ENCODE measurements at regions not wholly inside any gene's neighbourhood (a gene's known extent, or its start where the extent isn't known, plus 50 kb on each side); places are given as distances from the start of the nearest gene placed in this dataset.

DNA sequence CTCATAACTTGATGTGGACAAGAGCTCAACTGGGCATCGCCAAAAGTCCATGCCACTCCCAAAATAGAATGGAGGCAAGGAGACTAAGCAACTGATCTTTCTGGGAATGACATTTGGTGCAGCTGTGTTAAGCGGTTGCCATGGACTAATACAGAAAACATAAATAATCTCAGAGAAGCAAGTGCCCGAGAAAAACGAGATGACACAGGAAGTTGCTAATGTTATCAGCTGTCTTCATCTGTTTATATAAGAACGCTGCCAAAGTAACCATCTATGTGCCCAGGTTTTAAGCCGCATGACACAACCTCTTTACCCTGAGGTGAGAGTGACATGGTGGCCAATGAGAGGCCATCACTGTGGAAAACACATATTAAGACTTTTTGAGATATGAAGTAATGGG is 54.9 kb upstream of the SACS start:
- no peaks in the 10 kb centered on the region for H3K36me3 ChIP-seq (ENCODE audit: insufficient read depth, insufficient read length, low read length)
- no peak for DNase-seq (ENCODE audit: low read depth, low spot score)
- no peak for TF ChIP-seq SUZ12 (IDR thresholded peaks at IDR 0.05; ENCODE audit: extremely low read depth, insufficient read depth, insufficient read length)
- TF ChIP-seq ZNF274 (IDR thresholded peaks at IDR 0.05; ENCODE audit: low read depth, low read length), result no peak
- TF ChIP-seq YY1 (IDR thresholded peaks at IDR 0.05; ENCODE audit: insufficient read depth, insufficient read length), result no peak
- no peaks in the 10 kb centered on the region for H3K4me1 ChIP-seq (ENCODE audit: insufficient read depth, insufficient read length)
- H3K9ac ChIP-seq (ENCODE audit: insufficient read length, low read depth), result no peak overlapping the region
- H3K9me3 ChIP-seq (ENCODE audit: insufficient read depth, low read length), result no peaks in the 10 kb centered on the region
- H3K4me3 ChIP-seq (ENCODE audit: insufficient read length, low read depth), result no peak overlapping the region
- no peaks in the 10 kb centered on the region for H3K27me3 ChIP-seq (ENCODE audit: insufficient read depth, insufficient read length)

DNA sequence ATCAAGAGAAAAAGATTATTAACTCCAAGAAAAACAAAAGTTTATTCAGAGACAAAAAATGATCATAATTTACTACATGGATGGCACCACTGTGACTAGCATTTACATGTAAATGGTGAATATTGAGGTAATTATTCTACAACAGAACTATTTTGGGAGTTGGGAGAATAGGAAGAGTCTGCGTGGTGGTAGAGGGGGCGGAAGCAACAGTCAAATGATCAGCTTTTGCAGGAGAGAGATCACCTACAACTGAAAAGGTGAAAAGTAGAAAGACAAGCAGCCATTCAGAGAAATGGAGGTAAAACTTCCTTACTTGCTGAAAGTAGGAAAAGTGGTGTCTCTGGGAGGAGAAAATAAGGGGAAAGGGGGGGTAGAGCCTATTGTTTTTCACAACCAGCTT is 62.8 kb upstream of the SACS start:
- H3K9me3 ChIP-seq (ENCODE audit: insufficient read depth, low read length), result no peaks in the 10 kb centered on the region
- H3K9ac ChIP-seq (ENCODE audit: insufficient read length, low read depth), result no peak overlapping the region
- DNase-seq (ENCODE audit: low read depth, low spot score), result no peak
- H3K36me3 ChIP-seq (ENCODE audit: insufficient read depth, insufficient read length, low read length), result no peaks in the 10 kb centered on the region
- no peak overlapping the region for H3K4me3 ChIP-seq (ENCODE audit: insufficient read length, low read depth)
- no peaks in the 10 kb centered on the region for H3K27me3 ChIP-seq (ENCODE audit: insufficient read depth, insufficient read length)
- no peaks in the 10 kb centered on the region for H3K4me1 ChIP-seq (ENCODE audit: insufficient read depth, insufficient read length)
- TF ChIP-seq SUZ12 (IDR thresholded peaks at IDR 0.05; ENCODE audit: extremely low read depth, insufficient read depth, insufficient read length) (no peak), ZNF274 (IDR thresholded peaks at IDR 0.05; ENCODE audit: low read depth, low read length) (no peak), YY1 (IDR thresholded peaks at IDR 0.05; ENCODE audit: insufficient read depth, insufficient read length) (no peak)

DNA sequence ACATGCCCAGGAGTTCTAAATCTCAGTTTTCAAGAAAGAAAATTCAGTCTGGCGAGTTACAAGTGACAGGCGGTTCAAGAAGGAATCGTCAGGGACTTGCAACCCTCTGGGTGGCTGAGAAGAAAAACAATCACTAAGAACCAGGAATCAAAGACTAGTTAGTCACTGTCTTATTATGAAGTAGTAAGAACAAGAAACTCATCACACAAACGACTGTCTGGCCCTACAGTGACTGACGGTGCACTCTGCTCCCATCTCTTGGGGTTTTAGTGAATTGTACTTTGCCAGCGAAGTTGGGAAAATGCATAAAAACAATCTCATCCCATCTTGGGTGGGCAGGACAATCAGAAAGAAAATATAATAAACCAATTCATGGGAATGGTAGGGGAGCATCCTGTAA is 63.7 kb upstream of the SACS start:
- Histone ChIP-seq H3K9ac (ENCODE audit: insufficient read length, low read depth) (no peak overlapping the region), H3K4me1 (ENCODE audit: insufficient read depth, insufficient read length) (no peaks in the 10 kb centered on the region), H3K27me3 (ENCODE audit: insufficient read depth, insufficient read length) (no peaks in the 10 kb centered on the region), H3K4me3 (ENCODE audit: insufficient read length, low read depth) (no peak overlapping the region), H3K9me3 (ENCODE audit: insufficient read depth, low read length) (no peaks in the 10 kb centered on the region), H3K36me3 (ENCODE audit: insufficient read depth, insufficient read length, low read length) (no peaks in the 10 kb centered on the region)
- TF ChIP-seq SUZ12 (IDR thresholded peaks at IDR 0.05; ENCODE audit: extremely low read depth, insufficient read depth, insufficient read length) (no peak), YY1 (IDR thresholded peaks at IDR 0.05; ENCODE audit: insufficient read depth, insufficient read length) (no peak), ZNF274 (IDR thresholded peaks at IDR 0.05; ENCODE audit: low read depth, low read length) (no peak)
- DNase-seq (ENCODE audit: low read depth, low spot score), result no peak

DNA sequence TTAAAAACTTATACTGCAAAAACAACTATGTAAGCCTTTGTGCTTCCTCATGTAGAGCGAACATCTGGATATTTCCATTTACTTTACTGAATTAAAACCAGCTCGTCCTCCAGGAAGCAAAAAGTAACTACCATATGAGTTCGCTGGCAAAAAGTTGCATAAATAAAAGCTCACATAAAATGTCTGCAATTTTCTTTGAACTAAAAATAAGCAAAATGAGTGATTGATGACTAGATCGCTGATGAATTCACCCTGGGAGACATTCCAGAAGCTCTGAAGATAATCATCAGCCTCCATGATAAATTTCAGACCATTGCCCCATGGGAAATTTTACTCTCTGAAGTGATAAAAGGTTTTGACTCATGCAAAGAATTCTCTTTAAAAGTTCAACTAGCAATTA is 67.3 kb upstream of the SACS start:
- Histone ChIP-seq H3K4me3 (ENCODE audit: insufficient read length, low read depth) (no peak overlapping the region), H3K9ac (ENCODE audit: insufficient read length, low read depth) (no peak overlapping the region), H3K9me3 (ENCODE audit: insufficient read depth, low read length) (no peaks in the 10 kb centered on the region), H3K4me1 (ENCODE audit: insufficient read depth, insufficient read length) (no peaks in the 10 kb centered on the region), H3K36me3 (ENCODE audit: insufficient read depth, insufficient read length, low read length) (no peaks in the 10 kb centered on the region), H3K27me3 (ENCODE audit: insufficient read depth, insufficient read length) (no peaks in the 10 kb centered on the region)
- no peak for DNase-seq (ENCODE audit: low read depth, low spot score)
- no peak for TF ChIP-seq YY1 (IDR thresholded peaks at IDR 0.05; ENCODE audit: insufficient read depth, insufficient read length)
- no peak for TF ChIP-seq ZNF274 (IDR thresholded peaks at IDR 0.05; ENCODE audit: low read depth, low read length)
- TF ChIP-seq SUZ12 (IDR thresholded peaks at IDR 0.05; ENCODE audit: extremely low read depth, insufficient read depth, insufficient read length), result no peak

DNA sequence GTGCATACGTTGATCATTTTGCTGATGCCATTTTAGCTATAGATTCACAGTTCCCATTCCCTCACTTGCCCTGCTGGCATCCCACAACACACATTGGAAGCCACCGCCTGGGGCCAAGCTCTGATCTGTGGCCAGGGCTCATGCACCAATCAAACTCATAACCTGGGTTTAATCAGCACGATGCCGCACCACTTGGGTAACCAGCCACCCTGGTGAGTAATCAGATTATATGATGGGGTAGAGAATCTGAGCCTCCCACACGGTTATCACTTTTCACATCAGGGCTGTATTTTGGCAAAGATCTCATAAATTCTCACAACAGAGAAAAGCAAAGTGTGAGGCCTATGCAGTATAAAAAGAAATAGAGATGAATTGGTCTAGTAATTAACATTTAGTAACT is 66.0 kb upstream of the TNFRSF19 start:
- DNase-seq (ENCODE audit: low read depth, low spot score), result no peak
- H3K4me3 ChIP-seq (ENCODE audit: insufficient read length, low read depth), result no peak overlapping the region
- H3K4me1 ChIP-seq (ENCODE audit: insufficient read depth, insufficient read length), result no peaks in the 10 kb centered on the region
- H3K9me3 ChIP-seq (ENCODE audit: insufficient read depth, low read length), result no peaks in the 10 kb centered on the region
- TF ChIP-seq ZNF274 (IDR thresholded peaks at IDR 0.05; ENCODE audit: low read depth, low read length), result no peak
- no peak for TF ChIP-seq YY1 (IDR thresholded peaks at IDR 0.05; ENCODE audit: insufficient read depth, insufficient read length)
- TF ChIP-seq SUZ12 (IDR thresholded peaks at IDR 0.05; ENCODE audit: extremely low read depth, insufficient read depth, insufficient read length), result no peak
- H3K36me3 ChIP-seq (ENCODE audit: insufficient read depth, insufficient read length, low read length), result no peaks in the 10 kb centered on the region
- H3K27me3 ChIP-seq (ENCODE audit: insufficient read depth, insufficient read length), result no peaks in the 10 kb centered on the region
- H3K9ac ChIP-seq (ENCODE audit: insufficient read length, low read depth), result no peak overlapping the region

DNA sequence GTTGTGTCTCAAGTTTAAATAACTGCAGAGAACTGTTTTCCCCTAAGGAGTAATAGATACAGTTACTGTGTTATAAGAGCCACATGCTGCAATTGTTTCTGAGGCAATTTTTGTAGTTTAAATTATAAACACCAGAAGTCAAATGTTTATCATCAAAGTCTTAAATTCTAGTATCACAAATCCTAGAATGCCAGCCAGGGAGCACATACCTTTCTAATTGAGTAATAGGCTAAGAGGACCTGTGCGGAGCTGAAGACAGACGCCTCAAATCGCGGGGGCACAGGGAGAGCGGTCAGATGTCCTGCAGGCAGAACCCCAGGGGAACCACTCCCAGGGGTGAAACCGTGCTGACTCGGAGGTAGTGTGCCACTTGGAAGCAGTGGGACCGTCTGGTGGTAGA is 65.2 kb upstream of the TNFRSF19 start:
- Histone ChIP-seq H3K4me1 (ENCODE audit: insufficient read depth, insufficient read length) (no peaks in the 10 kb centered on the region), H3K4me3 (ENCODE audit: insufficient read length, low read depth) (no peak overlapping the region), H3K36me3 (ENCODE audit: insufficient read depth, insufficient read length, low read length) (no peaks in the 10 kb centered on the region), H3K27me3 (ENCODE audit: insufficient read depth, insufficient read length) (no peaks in the 10 kb centered on the region), H3K9me3 (ENCODE audit: insufficient read depth, low read length) (no peaks in the 10 kb centered on the region), H3K9ac (ENCODE audit: insufficient read length, low read depth) (no peak overlapping the region)
- DNase-seq (ENCODE audit: low read depth, low spot score), result no peak
- TF ChIP-seq SUZ12 (IDR thresholded peaks at IDR 0.05; ENCODE audit: extremely low read depth, insufficient read depth, insufficient read length), result no peak
- TF ChIP-seq ZNF274 (IDR thresholded peaks at IDR 0.05; ENCODE audit: low read depth, low read length), result no peak
- no peak for TF ChIP-seq YY1 (IDR thresholded peaks at IDR 0.05; ENCODE audit: insufficient read depth, insufficient read length)

DNA sequence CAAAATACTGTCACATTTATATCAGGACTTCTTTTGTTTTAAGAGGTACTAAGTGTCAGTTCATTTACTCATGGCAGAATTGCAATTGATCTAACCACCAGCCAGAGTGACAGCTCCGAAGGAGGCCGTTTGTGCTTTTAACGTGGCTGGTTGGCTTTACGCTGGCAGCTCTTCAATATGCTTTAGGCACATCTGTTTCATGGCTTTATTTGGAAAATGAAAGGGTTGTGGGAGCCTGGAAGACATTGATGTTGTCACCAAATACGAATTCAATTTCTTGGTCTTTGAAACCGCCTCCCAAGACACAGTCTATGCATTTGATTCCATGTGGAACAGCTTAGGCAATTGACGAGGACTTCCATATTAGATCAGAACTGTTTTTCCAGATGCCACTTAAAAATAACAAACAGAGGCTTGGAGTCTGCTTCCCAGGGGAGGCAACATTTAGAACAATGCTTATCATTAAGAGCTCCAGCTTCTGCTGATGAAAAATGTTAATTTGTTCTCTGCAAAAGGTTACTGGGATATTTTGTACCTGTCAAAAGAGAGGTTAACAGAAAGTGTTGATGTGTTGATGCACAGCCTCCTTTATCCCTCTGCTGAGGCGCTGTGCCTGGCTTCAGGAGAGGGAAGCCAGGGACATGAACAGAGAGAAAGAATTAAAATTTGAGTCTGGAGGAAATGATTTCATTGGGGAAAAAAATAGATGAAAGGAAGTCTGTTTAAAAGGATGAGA is 64.0 kb upstream of the TNFRSF19 start:
- Histone ChIP-seq H3K36me3 (ENCODE audit: insufficient read depth, insufficient read length, low read length) (no peaks in the 10 kb centered on the region), H3K9ac (ENCODE audit: insufficient read length, low read depth) (no peak overlapping the region), H3K4me3 (ENCODE audit: insufficient read length, low read depth) (no peak overlapping the region), H3K9me3 (ENCODE audit: insufficient read depth, low read length) (no peaks in the 10 kb centered on the region), H3K27me3 (ENCODE audit: insufficient read depth, insufficient read length) (no peaks in the 10 kb centered on the region), H3K4me1 (ENCODE audit: insufficient read depth, insufficient read length) (no peaks in the 10 kb centered on the region)
- TF ChIP-seq SUZ12 (IDR thresholded peaks at IDR 0.05; ENCODE audit: extremely low read depth, insufficient read depth, insufficient read length) (no peak), YY1 (IDR thresholded peaks at IDR 0.05; ENCODE audit: insufficient read depth, insufficient read length) (no peak), ZNF274 (IDR thresholded peaks at IDR 0.05; ENCODE audit: low read depth, low read length) (no peak)
- DNase-seq (ENCODE audit: low read depth, low spot score), result no peak
